HG03196 (cell line): ENCODE measurements at regions not wholly inside any gene's neighbourhood (a gene's known extent, or its start where the extent isn't known, plus 50 kb on each side); places are given as distances from the start of the nearest gene placed in this dataset.

ENCODE experiments used
- ATAC-seq: cut with Tn5 transposase; IDR thresholded peaks from one replicate; pipeline ENCODE4 v1.9.1; 2021; ENCODE audit not compliant: unreplicated experiment

- no peak for ATAC-seq
Measured at GRCh38 chr4:175427751-175428150, 384.3 kb downstream of the GPM6A start.

GRCh38 chr4:175431694-175432093 lies 380.4 kb downstream of the GPM6A start:
- ATAC-seq: no peak

- no peak for ATAC-seq
Measured at GRCh38 chr4:175435381-175435783, 376.7 kb downstream of the GPM6A start.

- ATAC-seq: no peak
Measured at GRCh38 chr4:175436196-175436595, 375.9 kb downstream of the GPM6A start.

GRCh38 chr4:175440786-175441185 lies 371.3 kb downstream of the GPM6A start:
- no peak for ATAC-seq

DNA sequence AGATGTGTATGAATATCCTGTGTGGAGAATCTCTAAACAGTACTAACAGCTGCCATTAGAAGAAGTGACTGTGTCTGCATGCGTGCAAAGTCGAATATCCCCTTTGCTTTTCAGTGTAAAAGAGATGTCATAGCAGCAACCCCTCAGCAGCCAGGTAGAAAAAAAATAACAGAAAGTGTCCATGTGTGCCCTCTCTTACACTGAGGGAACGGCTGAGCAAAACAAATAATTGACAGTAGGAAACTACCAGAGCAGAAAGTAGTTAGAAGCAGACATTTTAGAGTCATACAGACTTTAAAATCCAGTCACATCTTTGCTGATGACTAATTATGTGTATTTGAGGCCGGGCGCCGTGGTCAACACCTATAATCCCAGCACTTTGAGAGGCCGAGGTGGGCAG lies 370.8 kb downstream of the GPM6A start:
- ATAC-seq: no peak

DNA sequence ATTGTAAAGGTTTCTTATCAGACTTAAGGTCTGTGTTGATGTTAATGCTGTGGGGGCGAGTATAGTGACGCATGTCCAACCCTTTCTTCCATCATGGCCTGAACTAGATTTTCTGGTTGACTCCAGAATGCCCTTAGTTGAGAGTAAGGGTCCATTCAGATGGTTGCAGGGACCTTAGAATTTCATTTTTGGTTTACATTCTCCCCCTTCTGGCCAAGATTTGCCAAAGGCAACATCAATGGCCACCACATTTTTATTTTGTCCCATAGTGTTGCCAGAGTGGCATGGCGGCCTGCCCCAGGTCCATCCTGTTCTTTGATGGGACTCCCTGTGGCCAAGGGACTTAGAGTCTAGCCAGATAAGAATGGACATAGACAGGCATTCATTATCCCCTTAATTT lies 368.5 kb downstream of the GPM6A start:
- ATAC-seq: no peak

- no peak for ATAC-seq
Measured at GRCh38 chr4:175444512-175444911, 367.6 kb downstream of the GPM6A start.

DNA sequence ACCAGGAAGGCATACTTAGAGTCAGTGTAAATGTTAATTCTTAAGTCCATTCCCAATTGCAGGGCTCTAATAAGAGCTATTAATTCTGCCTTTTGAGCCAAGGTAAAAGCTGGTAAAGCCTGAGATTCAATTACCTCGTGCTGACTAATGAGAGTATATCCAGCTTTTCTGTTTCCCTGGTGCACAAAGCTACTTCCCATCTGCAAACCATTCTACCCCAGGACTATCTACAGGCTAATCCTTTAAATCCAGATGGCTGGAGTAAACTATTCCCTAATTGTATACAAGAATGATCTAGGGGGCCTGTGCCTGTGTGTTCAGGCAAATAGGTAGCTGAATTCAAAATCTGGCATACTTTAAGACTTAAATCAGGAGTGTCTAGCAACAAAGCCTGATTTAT lies 365.0 kb downstream of the GPM6A start:
- no peak for ATAC-seq

- ATAC-seq: no peak
Measured at GRCh38 chr4:175450446-175450845, 361.6 kb downstream of the GPM6A start.

- ATAC-seq: no peak
Measured at GRCh38 chr4:175451238-175451965, 360.7 kb downstream of the GPM6A start.

- ATAC-seq: no peak
Measured at GRCh38 chr4:175453456-175453855, 358.6 kb downstream of the GPM6A start.

- ATAC-seq: no peak
Measured at GRCh38 chr4:175456131-175456530, 355.9 kb downstream of the GPM6A start.

GRCh38 chr4:175457956-175458355 lies 354.1 kb downstream of the GPM6A start:
- no peak for ATAC-seq

DNA sequence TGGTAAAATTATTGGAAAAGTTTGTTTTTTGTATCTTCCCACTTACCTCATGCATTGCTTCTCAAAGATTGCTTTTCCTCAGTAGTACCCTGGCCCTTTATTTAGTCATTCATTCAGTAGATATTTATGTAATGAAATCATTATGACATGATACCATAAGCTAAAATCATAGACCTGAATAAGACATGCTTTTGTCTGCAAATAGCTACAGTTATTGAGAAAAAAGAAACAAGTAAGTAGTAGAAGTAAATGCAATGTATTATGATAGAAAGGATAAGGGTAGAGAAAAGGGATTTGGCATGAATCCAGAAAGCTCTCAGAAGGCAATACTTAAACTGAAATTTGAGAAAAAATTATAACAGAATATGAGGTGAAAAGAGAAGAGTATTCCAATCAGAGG lies 352.5 kb downstream of the GPM6A start:
- ATAC-seq: no peak

- no peak for ATAC-seq
Measured at GRCh38 chr4:175460414-175460813, 351.6 kb downstream of the GPM6A start.

DNA sequence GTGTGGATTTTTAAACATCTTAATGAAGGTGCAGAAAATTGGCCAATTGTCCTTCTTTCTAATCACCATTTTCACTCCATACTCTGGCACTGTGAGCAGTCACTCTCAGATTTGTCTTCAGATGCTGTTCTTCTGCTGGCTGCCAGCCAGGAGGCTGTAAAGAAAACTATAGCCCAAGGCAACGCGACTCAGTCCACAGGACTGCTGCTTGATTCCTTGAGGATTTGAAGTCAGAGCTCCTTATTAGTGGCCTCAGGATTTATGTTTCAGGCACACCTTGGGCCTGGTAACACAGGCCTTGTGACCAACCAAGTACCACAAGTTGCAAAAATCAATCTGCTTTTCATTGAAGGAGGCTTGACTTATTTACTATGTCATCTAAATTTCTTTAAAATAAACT lies 342.6 kb downstream of the GPM6A start:
- no peak for ATAC-seq

DNA sequence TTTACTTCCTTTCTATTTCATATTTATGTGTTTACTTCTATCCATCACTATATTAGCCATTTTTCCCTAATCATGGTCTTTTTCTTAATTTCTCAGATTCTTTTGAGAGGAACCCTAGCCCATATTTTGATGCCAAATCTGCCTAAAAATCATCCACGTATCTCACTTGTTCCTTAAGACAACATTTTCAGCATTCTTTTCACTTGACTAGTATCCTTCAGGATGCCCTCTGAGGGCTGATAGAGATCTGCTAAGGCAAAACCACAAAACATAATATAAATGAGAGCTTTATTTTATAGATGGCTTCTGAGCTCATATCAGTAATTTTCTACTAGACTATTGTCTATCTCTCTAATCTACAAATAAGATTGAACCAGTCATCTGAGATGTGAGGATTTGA lies 341.9 kb downstream of the GPM6A start:
- no peak for ATAC-seq

- no peak for ATAC-seq
Measured at GRCh38 chr4:175480404-175480803, 331.7 kb downstream of the GPM6A start.

GRCh38 chr4:175499735-175500352 lies 312.2 kb downstream of the GPM6A start:
- ATAC-seq: no peak

- no peak for ATAC-seq
Measured at GRCh38 chr4:175504318-175504717, 307.7 kb downstream of the GPM6A start.

DNA sequence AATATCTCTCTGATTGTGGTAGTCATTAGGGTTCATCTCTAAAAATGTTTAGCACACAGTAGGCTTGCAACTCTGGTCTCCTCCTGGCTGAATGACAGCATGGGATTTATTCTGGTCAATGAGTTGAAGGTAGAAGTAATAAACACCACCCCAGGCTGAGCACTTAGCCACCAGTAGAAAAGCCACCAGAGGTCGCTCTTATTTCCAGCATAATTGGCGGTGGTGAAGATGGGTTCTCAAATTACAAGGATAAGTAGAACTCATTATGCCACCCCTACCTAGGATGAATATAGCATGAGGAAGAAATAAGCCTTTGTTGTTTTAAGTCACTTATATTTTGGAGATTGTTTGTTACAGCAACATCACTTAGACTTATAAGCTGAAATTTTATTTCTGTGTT lies 302.7 kb downstream of the GPM6A start:
- no peak for ATAC-seq

DNA sequence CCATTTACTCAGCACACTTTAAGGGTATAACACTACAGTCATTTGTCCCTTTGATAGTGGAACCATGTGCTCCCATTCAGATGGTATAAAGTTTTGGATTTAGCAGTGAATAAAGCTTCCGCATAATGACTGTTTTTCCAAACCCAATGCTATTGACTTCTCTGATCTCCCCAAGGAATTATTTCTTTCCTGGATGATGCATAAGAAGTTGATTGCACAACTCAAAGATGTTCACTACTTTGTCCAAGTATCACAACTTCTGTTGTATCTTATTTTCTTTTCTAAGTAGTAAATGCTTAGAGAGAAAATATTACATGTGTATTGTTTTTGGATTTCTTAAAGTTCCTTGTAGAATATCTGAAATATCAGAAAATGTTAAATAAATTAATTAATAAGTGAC lies 300.2 kb downstream of the GPM6A start:
- no peak for ATAC-seq
